GM12878 (cell line): ENCODE measurements at regions not wholly inside any gene's neighbourhood (a gene's known extent, or its start where the extent isn't known, plus 50 kb on each side); places are given as distances from the start of the nearest gene placed in this dataset.

Experiments
- BMI1 ChIP-seq: fragments of 450-650 bp; IDR thresholded peaks from 2 replicates; pipeline ENCODE4 v1.6.1; 2016; ENCODE audit warnings: mild to moderate bottlenecking, moderate library complexity, borderline replicate concordance
- CHD4 ChIP-seq: fragments of 200-600 bp; sonication (generic); IDR thresholded peaks from 2 replicates; pipeline ENCODE4 v1.6.1; 2016; ENCODE audit warnings: mild to moderate bottlenecking
- CREB1 ChIP-seq: IDR thresholded peaks from 2 replicates; pipeline ENCODE4 v1.6.1; 2012; ENCODE audit warnings: low read depth, mild to moderate bottlenecking, inconsistent platforms
- ESRRA ChIP-seq: IDR thresholded peaks from 2 replicates; pipeline ENCODE4 v1.6.1; 2012; ENCODE audit warnings: mild to moderate bottlenecking, low read length, improper control_type of control experiment
- FOXK2 ChIP-seq: fragments of 450-650 bp; IDR thresholded peaks from 2 replicates; pipeline ENCODE4 v1.6.1; 2017; ENCODE audit warnings: mild to moderate bottlenecking, moderate library complexity
- HDGF ChIP-seq: fragments of 450-650 bp; IDR thresholded peaks from 2 replicates; pipeline ENCODE4 v1.6.1; 2016; ENCODE audit warnings: antibody characterized with exemption
- IKZF2 ChIP-seq, 2 experiments: fragments of 450-650 bp; IDR thresholded peaks; 2 replicates each; pipeline ENCODE4 v1.6.1; 2017; ENCODE audit warnings: mild to moderate bottlenecking in 2 of 2, moderate library complexity in 2 of 2
- IRF4 ChIP-seq: IDR thresholded peaks from 2 replicates; pipeline ENCODE4 v1.6.1; 2011; ENCODE audit warnings: low read depth, low read length
- JUNB ChIP-seq: IDR thresholded peaks from 2 replicates; pipeline ENCODE4 v1.6.1; 2016; ENCODE audit warnings: antibody characterized with exemption, mild to moderate bottlenecking
- JUND ChIP-seq: IDR thresholded peaks from 2 replicates; pipeline ENCODE4 v1.6.1; 2012; ENCODE audit warnings: low read depth, mild to moderate bottlenecking, low read length, improper control_type of control experiment, moderate library complexity
- MTA2 ChIP-seq: fragments of 450-650 bp; IDR thresholded peaks from 2 replicates; pipeline ENCODE4 v1.6.1; 2016; ENCODE audit warnings: low read depth, mild to moderate bottlenecking, moderate library complexity
- RCOR1 ChIP-seq: conservative IDR thresholded peaks from 2 replicates; pipeline ENCODE4 v1.6.1; 2012; ENCODE audit warnings: low read depth, low read length, improper control_type of control experiment
- SMC3 ChIP-seq: IDR thresholded peaks from 2 replicates; pipeline ENCODE4 v1.6.1; 2011; ENCODE audit warnings: low read length, improper control_type of control experiment, borderline replicate concordance
- SP1 ChIP-seq: IDR thresholded peaks from one replicate; pipeline ENCODE4 v1.6.1; 2011; ENCODE audit warnings: low read depth, low read length
- SREBF1 ChIP-seq: IDR thresholded peaks from 2 replicates; pipeline ENCODE4 v1.6.1; 2012; ENCODE audit warnings: mild to moderate bottlenecking, low read length
- TCF12 ChIP-seq: IDR thresholded peaks from 2 replicates; pipeline ENCODE4 v1.6.1; 2011; ENCODE audit warnings: low read depth, mild to moderate bottlenecking, low read length
- YY1 ChIP-seq: IDR thresholded peaks from 2 replicates; pipeline ENCODE4 v1.6.1; 2011; ENCODE audit warnings: low read depth, mild to moderate bottlenecking, low read length
- ZNF687 ChIP-seq: fragments of 450-650 bp; IDR thresholded peaks from 2 replicates; pipeline ENCODE4 v1.6.1; 2017; ENCODE audit warnings: mild to moderate bottlenecking, moderate library complexity
- TF ChIP-seq, protein P1 (sequence below): fragments of 450-650 bp; formaldehyde crosslinking; IDR thresholded peaks from 2 replicates; pipeline ENCODE4 v1.4.0; 2020; ENCODE audit warnings: mild to moderate bottlenecking, moderate library complexity
- TF ChIP-seq, protein P2 (sequence below): fragments of 450-650 bp; IDR thresholded peaks from 2 replicates; pipeline ENCODE4 v1.6.1; 2016; ENCODE audit warnings: mild to moderate bottlenecking
- TF ChIP-seq, protein P3 (sequence below): fragments of 450-650 bp; IDR thresholded peaks from 2 replicates; pipeline ENCODE4 v1.6.1; 2014; ENCODE audit warnings: mild to moderate bottlenecking

- TF ChIP-seq FOXK2 (no peak), TCF12 (0 out of 2 replicates have a peak, but pooled peaks have one; percentile 50), YY1 (0 out of 2 replicates have a peak, but pooled peaks have one; percentile 30), ESRRA (no peak; the same call in 1 of the 2 replicates), IKZF2 (IDR thresholded peaks at IDR 0.05) (peak; percentile 95 to 96), SMC3 (no peak), SREBF1 (no peak), CHD4 (no peak), BMI1 (peak; percentile 48; the same call in 1 of the 2 replicates), MTA2 (peak; percentile 93), CREB1 (peak; percentile 68), ZNF687 (no peak), SP1 (peak; percentile 74), JUNB (peak; percentile 95), RCOR1 (0 out of 2 replicates have a peak, but pooled peaks have one; percentile 47), HDGF (peak; percentile 71; the same call in 1 of the 2 replicates), JUND (peak; percentile 51; the same call in 1 of the 2 replicates), IRF4 (peak; percentile 94)
- TF ChIP-seq, protein P1, sequence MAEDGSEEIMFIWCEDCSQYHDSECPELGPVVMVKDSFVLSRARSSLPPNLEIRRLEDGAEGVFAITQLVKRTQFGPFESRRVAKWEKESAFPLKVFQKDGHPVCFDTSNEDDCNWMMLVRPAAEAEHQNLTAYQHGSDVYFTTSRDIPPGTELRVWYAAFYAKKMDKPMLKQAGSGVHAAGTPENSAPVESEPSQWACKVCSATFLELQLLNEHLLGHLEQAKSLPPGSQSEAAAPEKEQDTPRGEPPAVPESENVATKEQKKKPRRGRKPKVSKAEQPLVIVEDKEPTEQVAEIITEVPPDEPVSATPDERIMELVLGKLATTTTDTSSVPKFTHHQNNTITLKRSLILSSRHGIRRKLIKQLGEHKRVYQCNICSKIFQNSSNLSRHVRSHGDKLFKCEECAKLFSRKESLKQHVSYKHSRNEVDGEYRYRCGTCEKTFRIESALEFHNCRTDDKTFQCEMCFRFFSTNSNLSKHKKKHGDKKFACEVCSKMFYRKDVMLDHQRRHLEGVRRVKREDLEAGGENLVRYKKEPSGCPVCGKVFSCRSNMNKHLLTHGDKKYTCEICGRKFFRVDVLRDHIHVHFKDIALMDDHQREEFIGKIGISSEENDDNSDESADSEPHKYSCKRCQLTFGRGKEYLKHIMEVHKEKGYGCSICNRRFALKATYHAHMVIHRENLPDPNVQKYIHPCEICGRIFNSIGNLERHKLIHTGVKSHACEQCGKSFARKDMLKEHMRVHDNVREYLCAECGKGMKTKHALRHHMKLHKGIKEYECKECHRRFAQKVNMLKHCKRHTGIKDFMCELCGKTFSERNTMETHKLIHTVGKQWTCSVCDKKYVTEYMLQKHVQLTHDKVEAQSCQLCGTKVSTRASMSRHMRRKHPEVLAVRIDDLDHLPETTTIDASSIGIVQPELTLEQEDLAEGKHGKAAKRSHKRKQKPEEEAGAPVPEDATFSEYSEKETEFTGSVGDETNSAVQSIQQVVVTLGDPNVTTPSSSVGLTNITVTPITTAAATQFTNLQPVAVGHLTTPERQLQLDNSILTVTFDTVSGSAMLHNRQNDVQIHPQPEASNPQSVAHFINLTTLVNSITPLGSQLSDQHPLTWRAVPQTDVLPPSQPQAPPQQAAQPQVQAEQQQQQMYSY (CRISPR knock-in tag): no peak
- TF ChIP-seq, protein P2, sequence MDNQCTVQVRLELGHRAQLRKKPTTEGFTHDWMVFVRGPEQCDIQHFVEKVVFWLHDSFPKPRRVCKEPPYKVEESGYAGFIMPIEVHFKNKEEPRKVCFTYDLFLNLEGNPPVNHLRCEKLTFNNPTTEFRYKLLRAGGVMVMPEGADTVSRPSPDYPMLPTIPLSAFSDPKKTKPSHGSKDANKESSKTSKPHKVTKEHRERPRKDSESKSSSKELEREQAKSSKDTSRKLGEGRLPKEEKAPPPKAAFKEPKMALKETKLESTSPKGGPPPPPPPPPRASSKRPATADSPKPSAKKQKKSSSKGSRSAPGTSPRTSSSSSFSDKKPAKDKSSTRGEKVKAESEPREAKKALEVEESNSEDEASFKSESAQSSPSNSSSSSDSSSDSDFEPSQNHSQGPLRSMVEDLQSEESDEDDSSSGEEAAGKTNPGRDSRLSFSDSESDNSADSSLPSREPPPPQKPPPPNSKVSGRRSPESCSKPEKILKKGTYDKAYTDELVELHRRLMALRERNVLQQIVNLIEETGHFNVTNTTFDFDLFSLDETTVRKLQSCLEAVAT: peak; percentile 84
- TF ChIP-seq, protein P3, sequence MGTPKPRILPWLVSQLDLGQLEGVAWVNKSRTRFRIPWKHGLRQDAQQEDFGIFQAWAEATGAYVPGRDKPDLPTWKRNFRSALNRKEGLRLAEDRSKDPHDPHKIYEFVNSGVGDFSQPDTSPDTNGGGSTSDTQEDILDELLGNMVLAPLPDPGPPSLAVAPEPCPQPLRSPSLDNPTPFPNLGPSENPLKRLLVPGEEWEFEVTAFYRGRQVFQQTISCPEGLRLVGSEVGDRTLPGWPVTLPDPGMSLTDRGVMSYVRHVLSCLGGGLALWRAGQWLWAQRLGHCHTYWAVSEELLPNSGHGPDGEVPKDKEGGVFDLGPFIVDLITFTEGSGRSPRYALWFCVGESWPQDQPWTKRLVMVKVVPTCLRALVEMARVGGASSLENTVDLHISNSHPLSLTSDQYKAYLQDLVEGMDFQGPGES: no peak
Observed at GRCh38 chr15:69713726-69714559, 261.3 kb downstream of the RPLP1 start (continued).
